Activated CD4-positive, CD25-positive, alpha-beta regulatory T cell treated with anti-CD3 and anti-CD28 coated beads, Interleukin-2, amount 50 U/mL, for 24 hours (primary cell): ENCODE measurements at regions not wholly inside any gene's neighbourhood (a gene's known extent, or its start where the extent isn't known, plus 50 kb on each side); places are given as distances from the start of the nearest gene placed in this dataset.
"Not testable (repeated sequence)": the region's sequence is repeated elsewhere in the genome, so short reads cannot be mapped to it uniquely, and the experiment has no call there.

Experiments used
- ATAC-seq, 2 donors: fragments of 150-1000 bp; cut with Tn5 transposase; one replicate each; pipeline ENCODE4 v1.10.0; 2021; ENCODE audit warnings: mild to moderate bottlenecking in 1 of 2, moderate library complexity in 1 of 2

- no peak for ATAC-seq
Observed at GRCh38 chr21:18970416-18970815, 566.8 kb upstream of the TMPRSS15 start.

GRCh38 chr21:18970941-18971340, 567.4 kb upstream of the TMPRSS15 start:
- ATAC-seq: no peak

GRCh38 chr21:18985584-18985983, 582.0 kb upstream of the TMPRSS15 start:
- ATAC-seq: no peak

GRCh38 chr21:18986197-18986596, 582.6 kb upstream of the TMPRSS15 start:
- ATAC-seq: no peak

- ATAC-seq: no peak
Observed at GRCh38 chr21:18987520-18988026, 584.0 kb upstream of the TMPRSS15 start.

GRCh38 chr21:18989953-18990495, 586.4 kb upstream of the TMPRSS15 start:
- no peak for ATAC-seq

GRCh38 chr21:18991846-18992245, 588.3 kb upstream of the TMPRSS15 start:
- ATAC-seq: no peak

- no peak for ATAC-seq
Observed at GRCh38 chr21:19010251-19010650, 606.7 kb upstream of the TMPRSS15 start.

- no peak for ATAC-seq
Observed at GRCh38 chr21:19010996-19011395, 607.4 kb upstream of the TMPRSS15 start.

GRCh38 chr21:19011451-19011850, 607.9 kb upstream of the TMPRSS15 start:
- ATAC-seq: no peak

- no peak for ATAC-seq
Observed at GRCh38 chr21:19013916-19014315, 610.3 kb upstream of the TMPRSS15 start.

GRCh38 chr21:19018529-19018928, 614.9 kb upstream of the TMPRSS15 start:
- ATAC-seq: no peak

GRCh38 chr21:19022978-19023377, 619.4 kb upstream of the TMPRSS15 start:
- ATAC-seq: no peak

GRCh38 chr21:19026911-19027310, 623.3 kb upstream of the TMPRSS15 start:
- no peak for ATAC-seq

- ATAC-seq: no peak
Observed at GRCh38 chr21:19029816-19030215, 626.2 kb upstream of the TMPRSS15 start.

GRCh38 chr21:19031953-19032352, 628.4 kb upstream of the TMPRSS15 start:
- no peak for ATAC-seq

- no peak for ATAC-seq
Observed at GRCh38 chr21:19034041-19034440, 630.5 kb upstream of the TMPRSS15 start.

- no peak for ATAC-seq
Observed at GRCh38 chr21:19034560-19034959, 631.0 kb upstream of the TMPRSS15 start.

- ATAC-seq: no peak
Observed at GRCh38 chr21:19045876-19046275, 642.3 kb upstream of the TMPRSS15 start.

- no peak for ATAC-seq
Observed at GRCh38 chr21:19048098-19048672, 644.6 kb upstream of the TMPRSS15 start.

GRCh38 chr21:19049567-19049966, 646.0 kb upstream of the TMPRSS15 start:
- ATAC-seq: no peak

- ATAC-seq: no peak
Observed at GRCh38 chr21:19065164-19065563, 661.6 kb upstream of the TMPRSS15 start.

- no peak for ATAC-seq
Observed at GRCh38 chr21:19076031-19076430, 672.4 kb upstream of the TMPRSS15 start.

- no peak for ATAC-seq
Observed at GRCh38 chr21:19109694-19110093, 706.1 kb upstream of the TMPRSS15 start.

GRCh38 chr21:19119259-19119658, 715.7 kb upstream of the TMPRSS15 start:
- not testable (repeated sequence) for ATAC-seq
